Central memory CD8-positive, alpha-beta T cell (primary cell): ENCODE measurements at regions not wholly inside any gene's neighbourhood (a gene's known extent, or its start where the extent isn't known, plus 50 kb on each side); places are given as distances from the start of the nearest gene placed in this dataset.

Experiments used
- ATAC-seq: fragments of 150-1000 bp; cut with Tn5 transposase; replicated peaks from 2 replicates; pipeline ENCODE4 v1.10.0; 2022; ENCODE audit warnings: mild to moderate bottlenecking, moderate FRiP score, moderate number of reproducible peaks; ENCODE audit not compliant: poor library complexity, severe bottlenecking; ENCODE audit errors: extremely low read depth
- DNase-seq, 2 donors: peaks; one replicate each; pipeline ENCODE4 v3.0.0; 2021; ENCODE audit warnings: low spot score in 2 of 2
- H3K27ac Mint-ChIP-seq: one replicate; pipeline ENCODE4 v1.8.0; 2022; ENCODE audit warnings: low read depth, mild to moderate bottlenecking, moderate library complexity, mixed read lengths
- H3K27me3 Mint-ChIP-seq: one replicate; pipeline ENCODE4 v1.8.0; 2022; ENCODE audit warnings: mixed read lengths
- H3K36me3 Mint-ChIP-seq: one replicate; pipeline ENCODE4 v1.8.0; 2022; ENCODE audit warnings: mild to moderate bottlenecking, moderate library complexity, mixed read lengths; ENCODE audit not compliant: insufficient read depth
- H3K4me1 Mint-ChIP-seq: one replicate; pipeline ENCODE4 v1.8.0; 2022; ENCODE audit warnings: mixed read lengths
- H3K4me3 Mint-ChIP-seq: one replicate; pipeline ENCODE4 v1.8.0; 2022; ENCODE audit warnings: mild to moderate bottlenecking, moderate library complexity, mixed read lengths
- H3K9me3 Mint-ChIP-seq: one replicate; pipeline ENCODE4 v1.8.0; 2022; ENCODE audit warnings: mixed read lengths

DNA sequence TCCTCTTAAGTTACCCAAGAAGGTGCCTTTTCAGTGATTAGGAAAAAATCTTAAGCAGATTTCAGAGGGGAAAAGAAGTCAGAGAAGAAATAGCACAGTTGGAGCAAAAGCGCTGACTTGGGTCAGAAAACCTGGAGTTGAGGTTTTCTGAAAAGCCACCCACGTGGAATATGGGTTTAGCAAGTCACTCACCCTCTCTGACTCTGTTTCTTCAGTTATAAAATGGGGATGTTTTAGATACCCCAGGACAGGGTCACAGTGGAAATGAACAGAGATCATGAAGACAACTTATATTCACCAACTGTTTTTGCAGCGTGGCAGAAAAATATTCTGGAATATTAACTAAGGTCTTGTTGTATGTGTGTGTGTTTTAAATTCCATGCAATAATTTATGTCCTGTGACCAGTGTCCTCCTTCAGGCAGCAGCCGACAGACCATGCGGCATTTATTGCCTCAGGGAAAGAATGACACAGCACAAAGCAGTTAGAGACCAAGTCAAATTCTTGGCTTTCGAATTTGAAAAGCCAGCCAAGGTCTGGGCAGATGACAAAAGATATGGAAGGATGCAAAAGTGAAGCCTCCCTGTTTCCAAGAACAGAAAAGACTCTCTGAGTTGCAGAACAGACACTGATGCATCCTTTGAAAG lies 119.9 kb downstream of the MIAT start:
- no peak overlapping the region for H3K27ac Mint-ChIP-seq
- H3K9me3 Mint-ChIP-seq = no peaks in the 10 kb centered on the region
- H3K27me3 Mint-ChIP-seq = no peaks in the 10 kb centered on the region
- no peak overlapping the region for H3K4me3 Mint-ChIP-seq
- no peaks in the 10 kb centered on the region for H3K4me1 Mint-ChIP-seq
- peaks cover 31% of the 10 kb centered on the region for H3K36me3 Mint-ChIP-seq
- DNase-seq (no peak), ATAC-seq (no peak)

GRCh38 chr22:26778372-26778771 lies 121.0 kb downstream of the MIAT start:
- Mint-ChIP-seq H3K36me3 (peaks cover 32% of the 10 kb centered on the region), H3K4me1 (no peaks in the 10 kb centered on the region), H3K27ac (no peak overlapping the region), H3K4me3 (no peak overlapping the region), H3K27me3 (no peaks in the 10 kb centered on the region), H3K9me3 (no peaks in the 10 kb centered on the region)
- DNase-seq (no peak), ATAC-seq (no peak)

DNA sequence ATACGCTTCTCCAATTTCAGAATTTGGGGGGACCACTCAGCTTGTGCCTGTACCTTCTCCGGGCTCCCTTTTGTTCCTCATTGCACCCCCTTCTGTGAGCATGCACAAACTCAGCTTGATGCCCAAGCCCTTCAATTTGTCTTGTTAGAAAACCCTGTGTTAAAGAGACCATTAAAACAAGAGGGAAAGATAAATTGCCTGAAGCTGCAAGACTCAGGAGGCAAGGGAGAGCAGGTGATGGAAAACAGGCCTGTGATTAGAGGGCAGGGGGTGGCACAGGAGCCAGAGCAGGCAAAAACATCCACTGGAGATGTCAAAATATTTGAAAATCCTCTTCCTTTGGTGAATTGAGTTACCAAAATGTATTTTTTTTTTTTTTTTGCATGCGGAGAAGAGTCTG lies 121.7 kb downstream of the MIAT start:
- Mint-ChIP-seq H3K9me3 (no peaks in the 10 kb centered on the region), H3K27ac (no peak overlapping the region), H3K27me3 (no peaks in the 10 kb centered on the region), H3K4me1 (no peaks in the 10 kb centered on the region), H3K4me3 (no peak overlapping the region), H3K36me3 (peaks cover 34% of the 10 kb centered on the region)
- DNase-seq = no peak
- no peak for ATAC-seq

- no peaks in the 10 kb centered on the region for H3K9me3 Mint-ChIP-seq
- no peak overlapping the region for H3K4me3 Mint-ChIP-seq
- ATAC-seq (no peak), DNase-seq (no peak)
- H3K4me1 Mint-ChIP-seq = no peaks in the 10 kb centered on the region
- peaks cover 29% of the 10 kb centered on the region for H3K36me3 Mint-ChIP-seq
- H3K27me3 Mint-ChIP-seq = no peaks in the 10 kb centered on the region
- no peak overlapping the region for H3K27ac Mint-ChIP-seq
These were observed 122.5 kb downstream of the MIAT start for GRCh38 chr22:26779929-26780328.

DNA sequence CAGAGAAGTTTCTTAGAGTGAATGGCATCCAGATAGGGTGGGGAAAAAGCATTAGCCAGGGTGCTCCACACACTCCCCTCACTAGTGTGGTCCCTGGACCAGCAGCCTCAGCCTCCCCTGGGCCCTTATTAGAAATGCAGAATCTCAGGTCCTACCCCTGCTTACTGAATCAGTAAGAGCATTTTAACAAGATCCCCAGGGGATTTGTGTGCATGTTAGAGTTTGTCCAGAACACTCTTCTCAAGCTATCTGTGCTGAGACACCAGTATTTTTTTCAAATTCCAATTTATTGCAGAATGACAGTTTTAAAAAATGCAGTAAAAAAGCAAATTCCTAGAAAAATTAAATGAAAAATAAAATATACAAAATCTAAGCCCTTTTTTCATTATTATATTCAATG lies 123.1 kb downstream of the MIAT start:
- no peaks in the 10 kb centered on the region for H3K9me3 Mint-ChIP-seq

GRCh38 chr22:26781062-26781461 lies 123.7 kb downstream of the MIAT start:
- Mint-ChIP-seq H3K9me3 (no peaks in the 10 kb centered on the region), H3K36me3 (peaks cover 29% of the 10 kb centered on the region), H3K27ac (no peak overlapping the region), H3K4me1 (no peaks in the 10 kb centered on the region), H3K27me3 (no peaks in the 10 kb centered on the region), H3K4me3 (no peak overlapping the region)
- DNase-seq (no peak), ATAC-seq (no peak)

More for the DNA sequence above, 123.1 kb downstream of the MIAT start:
- no peak for ATAC-seq
- H3K27ac Mint-ChIP-seq = no peak overlapping the region
- no peaks in the 10 kb centered on the region for H3K27me3 Mint-ChIP-seq
- H3K4me1 Mint-ChIP-seq = no peaks in the 10 kb centered on the region
- DNase-seq = no peak
- H3K36me3 Mint-ChIP-seq = peaks cover 29% of the 10 kb centered on the region
- H3K4me3 Mint-ChIP-seq = no peak overlapping the region

DNA sequence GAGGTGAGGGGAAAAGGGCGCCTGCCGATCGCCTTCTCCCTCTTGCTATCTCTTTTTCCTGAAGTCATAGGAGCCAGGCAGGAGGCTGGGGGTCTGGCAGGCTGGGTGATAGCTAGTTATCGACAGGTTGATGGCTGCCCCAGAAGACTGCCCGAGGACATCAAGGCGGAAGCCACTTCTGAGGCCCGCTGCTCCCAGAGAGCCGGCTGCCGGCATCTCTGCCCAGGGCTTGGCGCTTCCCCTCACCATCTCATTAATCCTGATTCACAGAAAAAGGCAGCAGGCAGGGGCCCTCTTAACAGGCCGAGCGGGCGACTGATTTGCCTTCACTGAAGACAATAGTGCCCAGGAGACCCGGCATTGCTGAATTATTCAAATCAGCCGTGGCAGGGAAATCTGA lies 124.2 kb downstream of the MIAT start:
- Mint-ChIP-seq H3K4me1 (no peaks in the 10 kb centered on the region), H3K36me3 (peaks cover 27% of the 10 kb centered on the region)

GRCh38 chr22:26783885-26784284 lies 126.5 kb downstream of the MIAT start:
- DNase-seq = no peak
- no peak for ATAC-seq
- Mint-ChIP-seq H3K4me3 (no peak overlapping the region), H3K27me3 (no peaks in the 10 kb centered on the region), H3K9me3 (no peaks in the 10 kb centered on the region), H3K4me1 (no peaks in the 10 kb centered on the region), H3K27ac (no peak overlapping the region), H3K36me3 (peaks cover 23% of the 10 kb centered on the region)

More for the DNA sequence above, 124.2 kb downstream of the MIAT start:
- ATAC-seq (no peak), DNase-seq (no peak)
- Mint-ChIP-seq H3K27me3 (no peaks in the 10 kb centered on the region), H3K4me3 (no peak overlapping the region), H3K27ac (no peak overlapping the region), H3K9me3 (no peaks in the 10 kb centered on the region)

DNA sequence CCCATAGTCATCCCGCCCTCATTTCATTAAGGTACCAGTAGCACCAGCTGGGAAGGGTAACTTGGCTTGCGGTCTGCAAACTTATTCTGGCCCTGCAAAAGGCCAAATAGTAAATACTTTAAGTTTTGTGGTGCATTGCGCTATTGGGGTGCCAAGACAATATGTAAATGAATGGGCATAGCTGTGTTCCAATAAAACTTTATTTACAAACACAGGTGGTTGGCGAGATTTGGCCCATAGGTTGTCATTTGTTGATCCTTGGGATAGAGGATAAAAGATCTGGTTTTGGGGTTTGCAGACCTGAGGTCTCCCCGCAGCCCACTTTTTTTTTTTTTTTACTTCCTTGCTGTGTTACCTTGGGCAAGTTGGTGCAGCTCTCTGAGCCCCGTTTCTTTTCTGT lies 127.4 kb downstream of the MIAT start:
- Mint-ChIP-seq H3K27ac (no peak overlapping the region), H3K27me3 (no peaks in the 10 kb centered on the region), H3K36me3 (peaks cover 22% of the 10 kb centered on the region), H3K4me3 (no peak overlapping the region), H3K4me1 (no peaks in the 10 kb centered on the region), H3K9me3 (no peaks in the 10 kb centered on the region)
- DNase-seq = no peak
- no peak for ATAC-seq

GRCh38 chr22:26785932-26786331 lies 128.5 kb downstream of the MIAT start:
- no peak for DNase-seq
- Mint-ChIP-seq H3K36me3 (peaks cover 17% of the 10 kb centered on the region), H3K27me3 (no peaks in the 10 kb centered on the region), H3K4me1 (no peaks in the 10 kb centered on the region), H3K9me3 (no peaks in the 10 kb centered on the region), H3K27ac (no peak overlapping the region), H3K4me3 (no peak overlapping the region)
- ATAC-seq = no peak

- DNase-seq = no peak
- Mint-ChIP-seq H3K4me1 (no peaks in the 10 kb centered on the region), H3K4me3 (no peak overlapping the region), H3K36me3 (peaks cover 16% of the 10 kb centered on the region), H3K27me3 (no peaks in the 10 kb centered on the region), H3K9me3 (no peaks in the 10 kb centered on the region), H3K27ac (no peak overlapping the region)
- no peak for ATAC-seq
These were observed 129.0 kb downstream of the MIAT start for GRCh38 chr22:26786398-26786797.

GRCh38 chr22:26789951-26790350 lies 132.6 kb downstream of the MIAT start:
- no peaks in the 10 kb centered on the region for H3K9me3 Mint-ChIP-seq
- DNase-seq (no peak), ATAC-seq (no peak)
- H3K4me3 Mint-ChIP-seq = no peak overlapping the region
- no peaks in the 10 kb centered on the region for H3K4me1 Mint-ChIP-seq
- no peaks in the 10 kb centered on the region for H3K27me3 Mint-ChIP-seq
- peaks cover 17% of the 10 kb centered on the region for H3K36me3 Mint-ChIP-seq
- H3K27ac Mint-ChIP-seq = no peak overlapping the region

DNA sequence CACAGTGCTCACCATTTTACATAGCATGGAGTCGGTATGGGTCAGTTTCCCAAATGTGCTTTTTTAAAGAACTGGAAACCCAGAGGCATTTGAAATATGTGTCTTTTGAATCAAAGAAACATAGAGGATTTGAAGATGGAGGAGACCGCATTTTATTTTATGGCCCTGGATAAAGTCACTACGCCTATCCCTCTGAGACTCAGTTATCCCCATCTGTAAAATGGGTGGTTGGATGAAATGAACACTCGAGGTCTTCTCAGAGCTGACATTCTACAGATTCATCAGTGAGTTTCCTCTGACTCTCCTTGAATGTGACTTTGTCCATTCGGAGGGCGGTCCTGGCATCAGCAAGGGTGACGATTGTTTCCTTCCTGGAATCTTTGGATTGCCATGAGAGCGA lies 135.1 kb downstream of the MIAT start:
- Mint-ChIP-seq H3K4me3 (no peak overlapping the region), H3K27me3 (no peaks in the 10 kb centered on the region), H3K27ac (no peak overlapping the region), H3K9me3 (no peaks in the 10 kb centered on the region), H3K36me3 (peaks cover 12% of the 10 kb centered on the region), H3K4me1 (no peaks in the 10 kb centered on the region)
- no peak for ATAC-seq
- DNase-seq = no peak

DNA sequence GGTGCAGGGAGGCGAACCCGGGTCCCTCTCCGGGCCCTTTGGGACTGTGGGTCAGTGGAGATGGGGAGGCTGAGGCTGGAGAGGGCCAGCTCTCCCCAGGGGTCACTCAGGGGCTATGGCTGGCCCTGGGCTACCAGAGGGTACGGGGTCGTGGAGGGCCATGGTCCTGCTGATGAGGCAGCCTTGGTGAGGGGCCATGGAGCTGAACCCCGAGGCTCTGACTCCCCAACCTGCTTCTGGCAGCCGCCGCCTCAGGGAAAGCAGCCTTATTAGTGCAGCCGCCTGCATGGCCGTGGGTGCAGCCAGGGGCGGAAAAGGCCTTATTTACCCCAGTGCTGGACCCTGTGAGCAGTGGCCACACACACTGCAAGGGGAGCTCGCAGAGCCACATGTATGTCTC lies 139.4 kb downstream of the MIAT start:
- Mint-ChIP-seq H3K4me1 (no peaks in the 10 kb centered on the region), H3K4me3 (no peak overlapping the region), H3K9me3 (no peaks in the 10 kb centered on the region), H3K27me3 (no peaks in the 10 kb centered on the region), H3K36me3 (peaks cover 8% of the 10 kb centered on the region), H3K27ac (no peak overlapping the region)
- ATAC-seq = no peak
- no peak for DNase-seq
